Kidney epithelial cell (primary cell): ENCODE measurements at regions not wholly inside any gene's neighbourhood (a gene's known extent, or its start where the extent isn't known, plus 50 kb on each side); places are given as distances from the start of the nearest gene placed in this dataset.

Experiments
- DNase-seq: peaks from one replicate; pipeline ENCODE4 v3.0.0-alpha.2; 2010; ENCODE audit warnings: low read depth
- H3K27me3 ChIP-seq: 2 replicates; pipeline ENCODE4 v1.6.0; 2011; ENCODE audit warnings: low read length; ENCODE audit not compliant: control insufficient read depth, insufficient read depth
- H3K36me3 ChIP-seq: 2 replicates; pipeline ENCODE4 v1.5.1; 2011; ENCODE audit warnings: low read length; ENCODE audit not compliant: control insufficient read depth, insufficient read depth
- H3K4me3 ChIP-seq: 2 replicates; pipeline ENCODE4 v1.5.1; 2011; ENCODE audit warnings: low read depth, mild to moderate bottlenecking, control low read depth, low read length
- TF ChIP-seq, protein P1 (sequence below): IDR thresholded peaks from 2 replicates; pipeline ENCODE4 v1.5.1; 2011; ENCODE audit warnings: mild to moderate bottlenecking, moderate library complexity, low read length, control low read depth, inconsistent platforms; ENCODE audit not compliant: insufficient read depth, poor library complexity, severe bottlenecking

DNA sequence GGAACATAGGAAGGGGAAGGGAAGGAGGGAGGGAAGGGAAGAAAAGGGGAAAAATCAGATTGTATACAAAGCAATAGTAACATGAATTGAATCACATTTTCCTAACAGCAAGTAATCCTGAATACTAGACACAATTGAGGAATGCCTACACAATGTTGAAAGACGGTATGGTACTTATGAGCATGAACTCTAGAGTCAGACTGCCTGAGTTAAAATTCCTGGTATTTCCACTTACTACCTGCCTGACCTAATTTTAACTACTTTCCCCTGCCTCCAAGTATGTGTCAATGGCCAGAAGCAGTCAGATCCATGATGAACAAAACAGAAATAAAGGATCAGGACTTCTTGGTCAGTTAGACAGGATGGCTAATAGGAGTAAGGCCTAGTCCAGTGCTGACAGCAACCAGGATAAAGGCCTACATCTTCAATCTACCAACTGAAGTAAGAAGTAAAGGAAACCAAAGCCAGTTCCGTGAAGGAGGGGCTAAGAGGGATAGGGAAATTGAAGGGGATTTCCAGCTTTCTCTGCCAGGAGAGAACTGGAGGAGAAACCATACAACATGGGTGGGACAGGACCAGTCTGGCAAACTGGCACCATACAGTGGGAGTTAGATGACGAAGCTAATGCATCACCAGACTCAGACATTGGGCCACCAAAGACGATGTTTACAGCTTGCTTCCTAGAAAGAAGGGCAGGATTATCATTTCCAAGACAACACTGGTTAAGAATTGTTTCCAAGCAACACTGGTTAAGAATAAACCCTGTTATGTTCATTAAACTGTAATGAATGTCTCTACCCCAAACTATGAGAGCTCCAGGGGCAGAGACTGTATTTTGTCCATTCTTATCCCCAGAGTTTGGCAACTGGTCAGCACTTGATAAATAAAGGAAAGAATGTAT lies 151.6 kb upstream of the UBE2E2 start:
- Histone ChIP-seq H3K36me3 (no peaks in the 10 kb centered on the region), H3K27me3 (no peaks in the 10 kb centered on the region), H3K4me3 (no peak overlapping the region)
- TF ChIP-seq, protein P1, sequence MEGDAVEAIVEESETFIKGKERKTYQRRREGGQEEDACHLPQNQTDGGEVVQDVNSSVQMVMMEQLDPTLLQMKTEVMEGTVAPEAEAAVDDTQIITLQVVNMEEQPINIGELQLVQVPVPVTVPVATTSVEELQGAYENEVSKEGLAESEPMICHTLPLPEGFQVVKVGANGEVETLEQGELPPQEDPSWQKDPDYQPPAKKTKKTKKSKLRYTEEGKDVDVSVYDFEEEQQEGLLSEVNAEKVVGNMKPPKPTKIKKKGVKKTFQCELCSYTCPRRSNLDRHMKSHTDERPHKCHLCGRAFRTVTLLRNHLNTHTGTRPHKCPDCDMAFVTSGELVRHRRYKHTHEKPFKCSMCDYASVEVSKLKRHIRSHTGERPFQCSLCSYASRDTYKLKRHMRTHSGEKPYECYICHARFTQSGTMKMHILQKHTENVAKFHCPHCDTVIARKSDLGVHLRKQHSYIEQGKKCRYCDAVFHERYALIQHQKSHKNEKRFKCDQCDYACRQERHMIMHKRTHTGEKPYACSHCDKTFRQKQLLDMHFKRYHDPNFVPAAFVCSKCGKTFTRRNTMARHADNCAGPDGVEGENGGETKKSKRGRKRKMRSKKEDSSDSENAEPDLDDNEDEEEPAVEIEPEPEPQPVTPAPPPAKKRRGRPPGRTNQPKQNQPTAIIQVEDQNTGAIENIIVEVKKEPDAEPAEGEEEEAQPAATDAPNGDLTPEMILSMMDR, result no peak
- no peak for DNase-seq

DNA sequence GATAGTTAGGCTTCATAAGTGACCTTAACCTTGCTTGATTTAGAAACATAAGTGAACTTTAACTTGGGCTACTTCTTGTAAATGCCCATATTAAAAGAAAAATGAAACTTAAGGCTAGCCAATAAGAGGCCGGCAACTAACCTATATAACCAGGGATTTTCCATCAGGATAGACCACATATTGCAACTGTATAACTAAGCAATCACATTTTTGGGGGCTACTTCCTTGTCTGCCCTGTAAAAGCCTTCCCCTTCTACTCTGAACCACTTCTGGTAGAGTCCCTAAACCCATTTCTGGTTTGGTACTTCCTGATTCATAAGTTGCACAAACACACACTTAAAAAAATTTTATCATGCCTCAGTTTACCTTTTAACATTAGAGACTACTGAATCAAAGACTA lies 150.9 kb upstream of the UBE2E2 start:
- TF ChIP-seq, protein P1, result no peak
- Histone ChIP-seq H3K4me3 (no peak overlapping the region), H3K36me3 (no peaks in the 10 kb centered on the region), H3K27me3 (no peaks in the 10 kb centered on the region)
- DNase-seq, result no peak

DNA sequence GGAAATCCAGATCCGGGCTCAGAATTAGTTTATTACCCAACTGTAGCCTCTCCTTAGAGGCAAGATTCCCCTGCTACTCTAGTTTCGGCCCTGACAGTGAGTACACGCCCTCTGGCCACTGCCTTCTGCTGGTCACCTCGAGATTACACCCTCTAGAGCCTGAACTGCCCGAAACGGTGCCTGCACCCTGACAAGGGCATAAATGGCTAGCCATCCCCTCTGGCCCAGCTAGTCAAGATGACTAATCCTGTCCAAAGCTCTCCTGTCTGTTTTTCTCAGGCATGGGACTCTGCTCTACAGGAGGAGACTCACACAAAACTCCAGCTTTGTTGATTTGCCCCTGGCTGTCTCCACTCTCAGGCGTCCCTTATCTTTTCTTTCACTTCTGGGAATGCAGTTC lies 150.5 kb upstream of the UBE2E2 start:
- DNase-seq, result no peak
- TF ChIP-seq, protein P1, result no peak
- Histone ChIP-seq H3K36me3 (no peaks in the 10 kb centered on the region), H3K27me3 (no peaks in the 10 kb centered on the region), H3K4me3 (no peak overlapping the region)

DNA sequence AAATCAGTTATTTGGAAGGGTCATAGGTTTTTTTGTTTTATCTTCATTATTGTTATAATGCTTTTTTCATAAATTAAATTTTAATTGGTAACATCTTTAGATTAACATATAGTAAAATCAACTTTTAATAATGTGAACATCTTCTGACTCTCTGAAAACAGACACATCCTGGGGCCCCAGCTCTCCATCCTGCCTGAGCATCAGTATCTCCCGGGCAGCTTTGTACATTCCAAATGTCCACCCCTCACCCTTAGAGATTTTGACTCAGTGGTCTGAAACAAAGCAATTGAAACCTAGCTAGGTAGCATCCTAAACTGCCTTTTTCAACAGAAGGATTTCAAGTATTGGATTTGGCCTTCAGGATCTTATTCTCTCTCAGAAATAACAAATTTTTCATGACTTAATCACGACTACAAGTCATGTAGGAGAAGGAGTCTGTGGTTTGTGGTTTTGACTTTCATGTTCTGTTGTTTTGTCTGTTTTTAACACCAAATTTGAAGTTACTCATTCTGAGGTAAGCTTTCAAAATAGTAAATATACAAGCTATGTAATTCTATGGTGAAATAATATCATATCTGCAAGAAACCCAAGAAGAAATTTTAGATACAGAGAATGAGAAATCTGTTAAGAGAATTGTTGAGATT lies 147.3 kb upstream of the UBE2E2 start:
- Histone ChIP-seq H3K27me3 (no peaks in the 10 kb centered on the region), H3K36me3 (no peaks in the 10 kb centered on the region), H3K4me3 (no peak overlapping the region)
- peak; percentile 86 for DNase-seq
- TF ChIP-seq, protein P1, result no peak

DNA sequence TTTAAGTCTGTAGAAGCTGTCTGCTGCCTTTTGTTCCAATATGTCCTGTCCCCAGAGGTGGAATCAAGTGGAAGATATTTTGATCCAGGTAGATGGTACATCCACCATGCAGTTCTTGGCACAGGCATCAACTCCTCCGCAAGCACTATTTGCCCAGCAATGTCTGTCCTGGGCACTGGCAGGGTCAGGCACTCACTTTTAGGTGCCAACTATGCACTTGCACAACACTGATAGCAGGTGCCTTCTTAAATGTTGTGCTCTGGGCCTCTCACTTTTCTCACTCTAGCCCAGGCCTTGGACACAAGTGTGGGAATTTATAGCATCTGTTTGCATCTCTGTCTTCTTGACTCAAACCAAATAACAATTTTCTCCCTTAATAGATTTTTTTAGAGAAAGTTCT lies 140.5 kb upstream of the UBE2E2 start:
- DNase-seq, result no peak
- Histone ChIP-seq H3K4me3 (no peak overlapping the region), H3K36me3 (no peaks in the 10 kb centered on the region), H3K27me3 (no peaks in the 10 kb centered on the region)
- TF ChIP-seq, protein P1, result no peak

DNA sequence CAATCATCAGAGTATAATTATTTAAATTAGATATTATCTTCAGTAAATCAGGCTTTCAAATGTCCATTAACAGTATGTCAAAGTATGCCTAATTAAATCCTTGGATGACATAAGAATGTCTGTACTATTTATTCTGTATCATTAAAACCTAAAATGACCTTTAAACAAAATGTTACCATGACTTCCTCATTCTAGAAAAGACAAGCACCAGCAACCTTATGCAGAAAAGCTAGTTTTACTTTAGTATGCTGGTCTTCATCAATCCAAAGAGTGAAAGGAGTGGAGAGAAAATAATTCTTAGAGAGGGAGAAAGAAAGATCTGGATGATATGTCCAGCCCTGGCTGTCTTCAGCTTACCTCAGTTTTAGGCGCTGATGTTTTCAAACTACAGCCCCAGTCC lies 140.1 kb upstream of the UBE2E2 start:
- TF ChIP-seq, protein P1, result no peak
- H3K36me3 ChIP-seq, result no peaks in the 10 kb centered on the region
- no peak for DNase-seq
- no peak overlapping the region for H3K4me3 ChIP-seq
- no peaks in the 10 kb centered on the region for H3K27me3 ChIP-seq
